ENCODE measurements at regions not wholly inside any gene's neighbourhood (a gene's known extent, or its start where the extent isn't known, plus 50 kb on each side); places are given as distances from the start of the nearest gene placed in this dataset.

DNA sequence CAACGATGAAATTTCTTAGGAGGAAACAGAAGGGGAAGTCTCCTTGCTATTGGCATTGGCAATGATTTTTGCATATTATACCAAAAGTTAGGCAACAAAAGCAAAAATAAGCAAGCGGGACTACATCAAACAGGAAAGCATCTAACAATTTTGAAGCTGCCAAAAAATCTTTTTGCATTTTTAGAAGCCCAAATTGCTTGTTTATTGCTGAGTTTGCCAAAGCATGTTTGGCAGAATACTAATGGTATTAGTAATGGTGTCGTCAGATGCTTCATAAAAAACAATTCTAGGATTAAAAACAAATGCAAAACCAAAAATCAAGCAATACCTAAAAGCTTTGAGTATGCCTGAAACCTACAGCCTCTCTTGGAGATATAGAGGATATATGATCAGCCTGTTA, 80.0 kb downstream of the GALR1 start:
- TF ChIP-seq, protein P1, sequence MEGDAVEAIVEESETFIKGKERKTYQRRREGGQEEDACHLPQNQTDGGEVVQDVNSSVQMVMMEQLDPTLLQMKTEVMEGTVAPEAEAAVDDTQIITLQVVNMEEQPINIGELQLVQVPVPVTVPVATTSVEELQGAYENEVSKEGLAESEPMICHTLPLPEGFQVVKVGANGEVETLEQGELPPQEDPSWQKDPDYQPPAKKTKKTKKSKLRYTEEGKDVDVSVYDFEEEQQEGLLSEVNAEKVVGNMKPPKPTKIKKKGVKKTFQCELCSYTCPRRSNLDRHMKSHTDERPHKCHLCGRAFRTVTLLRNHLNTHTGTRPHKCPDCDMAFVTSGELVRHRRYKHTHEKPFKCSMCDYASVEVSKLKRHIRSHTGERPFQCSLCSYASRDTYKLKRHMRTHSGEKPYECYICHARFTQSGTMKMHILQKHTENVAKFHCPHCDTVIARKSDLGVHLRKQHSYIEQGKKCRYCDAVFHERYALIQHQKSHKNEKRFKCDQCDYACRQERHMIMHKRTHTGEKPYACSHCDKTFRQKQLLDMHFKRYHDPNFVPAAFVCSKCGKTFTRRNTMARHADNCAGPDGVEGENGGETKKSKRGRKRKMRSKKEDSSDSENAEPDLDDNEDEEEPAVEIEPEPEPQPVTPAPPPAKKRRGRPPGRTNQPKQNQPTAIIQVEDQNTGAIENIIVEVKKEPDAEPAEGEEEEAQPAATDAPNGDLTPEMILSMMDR (IDR thresholded peaks at IDR 0.05; ENCODE audit: low read depth, low read length), result no peak
- TF ChIP-seq POLR2A (IDR thresholded peaks at IDR 0.05; ENCODE audit: extremely low read depth, insufficient read length), result no peak
- TF ChIP-seq, protein P2, sequence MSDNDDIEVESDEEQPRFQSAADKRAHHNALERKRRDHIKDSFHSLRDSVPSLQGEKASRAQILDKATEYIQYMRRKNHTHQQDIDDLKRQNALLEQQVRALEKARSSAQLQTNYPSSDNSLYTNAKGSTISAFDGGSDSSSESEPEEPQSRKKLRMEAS (IDR thresholded peaks at IDR 0.05; ENCODE audit: low read depth, low read length), result no peak
- TF ChIP-seq MYC (IDR thresholded peaks at IDR 0.05; ENCODE audit: low read depth, low read length), result no peak
- DNase-seq (ENCODE audit: low read depth), result no peak

DNA sequence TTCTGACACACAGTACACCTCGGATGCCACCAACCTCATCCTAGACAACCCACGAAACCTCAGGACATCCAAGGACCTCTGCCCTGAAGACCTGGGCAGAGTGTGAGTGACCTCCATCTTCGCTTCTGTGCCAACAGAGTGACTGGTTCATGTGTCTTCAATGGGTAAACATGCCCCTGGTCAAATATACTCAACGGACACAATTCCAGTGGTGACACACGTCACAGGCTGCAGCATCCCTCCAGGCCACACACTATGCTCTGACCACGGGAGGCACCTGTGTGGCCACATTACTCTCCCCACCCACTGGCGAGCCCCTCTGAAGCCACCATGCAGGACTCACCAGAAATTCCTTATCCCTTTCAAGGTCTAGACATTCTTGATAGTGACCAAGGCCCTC, 85.2 kb downstream of the GALR1 start:
- TF ChIP-seq, protein P1 (IDR thresholded peaks at IDR 0.05; ENCODE audit: low read depth, low read length), result no peak
- TF ChIP-seq, protein P2 (IDR thresholded peaks at IDR 0.05; ENCODE audit: low read depth, low read length), result no peak
- TF ChIP-seq MYC (IDR thresholded peaks at IDR 0.05; ENCODE audit: low read depth, low read length) (no peak), POLR2A (IDR thresholded peaks at IDR 0.05; ENCODE audit: extremely low read depth, insufficient read length) (no peak)
- no peak for DNase-seq (ENCODE audit: low read depth)
- H3K4me3 ChIP-seq (ENCODE audit: low read depth, low read length), result no peak overlapping the region

More for the DNA sequence above, 80.0 kb downstream of the GALR1 start:
- no peak overlapping the region for H3K4me3 ChIP-seq (ENCODE audit: low read depth, low read length)

DNA sequence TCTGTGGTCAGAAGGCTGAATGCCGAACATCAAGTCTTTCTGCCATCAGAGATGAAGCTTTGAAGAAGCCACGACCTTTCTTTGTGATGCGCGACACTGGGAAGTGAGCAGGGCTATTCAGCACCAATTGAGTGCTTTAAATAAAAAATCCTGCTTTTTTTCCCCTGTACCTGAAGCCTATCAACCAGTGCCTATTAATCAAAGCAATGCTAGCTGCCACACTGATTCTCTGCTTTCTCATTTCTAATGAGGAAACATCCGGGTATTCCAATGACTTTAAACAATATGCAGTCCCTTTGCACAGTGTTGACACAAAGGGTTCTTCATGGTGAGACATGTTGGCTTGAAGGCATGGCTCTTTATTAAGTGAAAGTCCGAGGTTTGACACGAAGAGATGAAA, 88.0 kb downstream of the GALR1 start:
- TF ChIP-seq, protein P2 (IDR thresholded peaks at IDR 0.05; ENCODE audit: low read depth, low read length), result no peak
- TF ChIP-seq MYC (IDR thresholded peaks at IDR 0.05; ENCODE audit: low read depth, low read length) (no peak), POLR2A (IDR thresholded peaks at IDR 0.05; ENCODE audit: extremely low read depth, insufficient read length) (no peak)
- TF ChIP-seq, protein P1 (IDR thresholded peaks at IDR 0.05; ENCODE audit: low read depth, low read length), result no peak
- no peak for DNase-seq (ENCODE audit: low read depth)
- no peak overlapping the region for H3K4me3 ChIP-seq (ENCODE audit: low read depth, low read length)

DNA sequence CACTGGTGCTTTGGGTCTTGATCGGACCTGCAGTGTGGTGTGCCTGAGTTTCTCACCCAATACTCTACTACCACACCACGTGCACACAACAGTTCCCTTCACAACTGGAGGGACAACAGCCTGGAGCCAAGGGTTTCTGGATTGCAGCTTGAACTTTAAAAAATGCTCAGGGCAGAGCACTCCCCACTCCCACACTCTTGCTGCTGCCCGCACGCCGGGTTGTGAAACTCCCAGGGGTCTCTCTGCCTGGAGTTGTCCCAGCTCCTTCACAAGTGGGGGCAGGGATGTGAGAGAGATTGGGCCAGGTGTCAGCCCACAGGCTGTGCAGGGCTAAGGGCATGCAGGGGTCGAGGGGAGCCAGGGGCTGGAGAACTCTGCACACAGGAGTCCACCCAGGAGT, 89.4 kb downstream of the GALR1 start:
- peak; percentile 37 for DNase-seq (ENCODE audit: low read depth)
- TF ChIP-seq, protein P1 (IDR thresholded peaks at IDR 0.05; ENCODE audit: low read depth, low read length), result no peak
- TF ChIP-seq, protein P2 (IDR thresholded peaks at IDR 0.05; ENCODE audit: low read depth, low read length), result no peak
- TF ChIP-seq MYC (IDR thresholded peaks at IDR 0.05; ENCODE audit: low read depth, low read length), result no peak
- no peak for TF ChIP-seq POLR2A (IDR thresholded peaks at IDR 0.05; ENCODE audit: extremely low read depth, insufficient read length)
- no peak overlapping the region for H3K4me3 ChIP-seq (ENCODE audit: low read depth, low read length)

DNA sequence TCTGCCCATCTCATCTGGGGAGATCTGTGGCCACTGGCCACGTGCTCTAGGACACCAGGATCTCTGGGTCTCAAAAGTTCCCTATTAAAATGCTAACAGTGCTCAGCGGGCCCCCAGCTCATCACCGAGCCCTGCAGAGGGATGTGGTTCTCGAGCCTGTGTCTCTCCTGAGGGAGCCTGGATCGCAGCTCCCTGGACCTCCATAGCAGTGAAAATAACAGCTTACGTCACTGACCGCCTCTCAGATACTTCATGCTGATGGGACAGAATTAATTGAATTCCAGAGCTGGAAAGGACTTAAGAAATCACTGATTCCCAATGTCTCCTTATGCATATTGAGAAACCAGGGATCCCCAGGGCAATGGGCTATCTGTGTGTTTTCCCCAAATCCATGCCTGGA, 90.0 kb downstream of the GALR1 start:
- H3K4me3 ChIP-seq (ENCODE audit: low read depth, low read length), result no peak overlapping the region
- TF ChIP-seq, protein P2 (IDR thresholded peaks at IDR 0.05; ENCODE audit: low read depth, low read length), result no peak
- TF ChIP-seq POLR2A (IDR thresholded peaks at IDR 0.05; ENCODE audit: extremely low read depth, insufficient read length) (no peak), MYC (IDR thresholded peaks at IDR 0.05; ENCODE audit: low read depth, low read length) (no peak)
- TF ChIP-seq, protein P1 (IDR thresholded peaks at IDR 0.05; ENCODE audit: low read depth, low read length), result no peak
- DNase-seq (ENCODE audit: low read depth), result no peak

DNA sequence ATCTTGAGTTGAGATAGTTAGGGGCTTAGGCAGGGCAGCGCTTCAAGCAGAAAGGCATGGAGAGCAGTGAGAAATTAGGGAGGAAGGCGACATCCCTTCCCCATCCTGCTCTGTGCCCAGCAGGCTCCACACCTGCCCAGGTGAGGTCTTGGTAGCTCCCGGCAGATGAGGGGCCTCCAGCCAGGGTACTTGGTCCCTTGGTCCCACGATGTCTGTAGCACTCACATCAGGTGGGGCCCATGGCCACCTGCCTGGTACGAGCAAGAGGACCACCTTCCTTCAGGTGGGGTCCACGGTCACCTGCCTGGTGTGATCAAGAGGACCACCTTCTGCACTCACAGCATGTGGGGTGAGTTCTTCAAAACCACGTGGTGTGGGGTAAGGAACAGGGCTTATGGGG, 91.2 kb downstream of the GALR1 start:
- no peak for TF ChIP-seq MYC (IDR thresholded peaks at IDR 0.05; ENCODE audit: low read depth, low read length)
- no peak for TF ChIP-seq POLR2A (IDR thresholded peaks at IDR 0.05; ENCODE audit: extremely low read depth, insufficient read length)
- TF ChIP-seq, protein P1 (IDR thresholded peaks at IDR 0.05; ENCODE audit: low read depth, low read length), result no peak
- TF ChIP-seq, protein P2 (IDR thresholded peaks at IDR 0.05; ENCODE audit: low read depth, low read length), result no peak
- no peak overlapping the region for H3K4me3 ChIP-seq (ENCODE audit: low read depth, low read length)
- no peak for DNase-seq (ENCODE audit: low read depth)
